Esophagus squamous epithelium (tissue), 5 donors: ENCODE measurements at regions not wholly inside any gene's neighbourhood (a gene's known extent, or its start where the extent isn't known, plus 50 kb on each side); places are given as distances from the start of the nearest gene placed in this dataset.

Source experiments
- DNase-seq: peaks from one replicate; lab custom pipeline; 2025; lab: John Stamatoyannopoulos, UW
- H3K27ac ChIP-seq, 4 donors: fragments of 200-600 bp; sonication (generic); one replicate each; pipeline ENCODE4 v1.5.1; 2016 to 2019; ENCODE audit warnings: mild to moderate bottlenecking in 1 of 4
- H3K27me3 ChIP-seq, 4 donors: fragments of 200-600 bp; sonication (generic); 1 replicate in 3 of 4; 2 replicates in 1 of 4; pipeline versions ENCODE4 v1.5.1 to v1.6.0; 2017 to 2021; ENCODE audit warnings: antibody characterized with exemption in 1 of 4
- H3K36me3 ChIP-seq, 3 donors: fragments of 200-600 bp; sonication (generic); one replicate each; pipeline ENCODE4 v1.5.1; 2016 to 2019
- H3K4me1 ChIP-seq, 3 donors: fragments of 200-600 bp; sonication (generic); one replicate each; pipeline ENCODE4 v1.5.1; 2017 to 2019
- H3K4me3 ChIP-seq, 4 donors: fragments of 200-600 bp; sonication (generic); 1 replicate in 3 of 4; 2 replicates in 1 of 4; pipeline ENCODE4 v1.5.1; 2016 to 2019; ENCODE audit warnings: mild to moderate bottlenecking in 2 of 4, moderate library complexity in 1 of 4
- H3K9me3 ChIP-seq, 3 donors: fragments of 200-600 bp; sonication (generic); one replicate each; pipeline ENCODE4 v1.5.1; 2016 to 2019
- POLR2A ChIP-seq, 4 donors: fragments of 450-650 bp; IDR thresholded peaks; one replicate each; pipeline ENCODE4 v1.6.1; 2017; ENCODE audit warnings: antibody characterized with exemption in 4 of 4, mild to moderate bottlenecking in 4 of 4, moderate library complexity in 3 of 4
- WGBS, 2 donors: methylation state at CpG; one replicate each; pipeline ENCODE4 v1.1.5; 2018; 5-methylcytosine and 5-hydroxymethylcytosine counted together
- intact Hi-C: fragments of 100-400 bp; cut with DNase I; formaldehyde crosslinking; loops from one replicate; pipeline ENCODE4 v1.15.0; 2022
- TF ChIP-seq, protein P1 (sequence below), 6 experiments: fragments of 450-650 bp in 4 of 6; fragments of 200-600 bp in 2 of 6; sonication (generic) in 2 of 6; IDR thresholded peaks; one replicate each; pipeline ENCODE4 v1.5.1; 2016 to 2019; ENCODE audit warnings: antibody characterized with exemption in 6 of 6, mild to moderate bottlenecking in 4 of 6, moderate library complexity in 4 of 6
- donor health status: DM: yes; HTN: yes; CAD: no.

DNA sequence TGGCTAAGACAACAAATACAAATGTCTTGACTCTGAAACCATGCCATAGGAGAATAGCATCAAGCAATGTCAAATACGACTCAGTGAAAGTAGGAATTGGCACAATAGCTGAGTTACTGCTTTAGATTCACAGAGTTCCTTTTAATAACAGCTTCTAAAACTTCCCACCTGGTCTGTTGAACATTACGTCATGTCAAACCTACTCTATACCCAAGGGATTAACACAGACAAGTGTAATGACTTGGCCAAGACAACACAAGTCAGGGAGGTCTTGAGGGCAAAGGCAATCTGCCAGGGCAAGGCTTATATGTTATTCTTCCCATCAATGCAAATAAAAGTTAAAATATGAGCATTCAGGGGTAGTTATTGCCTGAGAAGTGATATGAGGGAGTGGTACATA is 265.1 kb upstream of the PRDM1 start:
- H3K9me3 ChIP-seq, result no peaks in the 10 kb centered on the region
- H3K27ac ChIP-seq, result no peak overlapping the region
- 33 to 59% methylated on average over 2 of the region's 2 CpGs for WGBS, 2 donors
- no peaks in the 10 kb centered on the region for H3K36me3 ChIP-seq
- intact Hi-C loops, result no loop called here
- TF ChIP-seq POLR2A (IDR thresholded peaks at IDR 0.05), result no peak
- TF ChIP-seq, protein P1, sequence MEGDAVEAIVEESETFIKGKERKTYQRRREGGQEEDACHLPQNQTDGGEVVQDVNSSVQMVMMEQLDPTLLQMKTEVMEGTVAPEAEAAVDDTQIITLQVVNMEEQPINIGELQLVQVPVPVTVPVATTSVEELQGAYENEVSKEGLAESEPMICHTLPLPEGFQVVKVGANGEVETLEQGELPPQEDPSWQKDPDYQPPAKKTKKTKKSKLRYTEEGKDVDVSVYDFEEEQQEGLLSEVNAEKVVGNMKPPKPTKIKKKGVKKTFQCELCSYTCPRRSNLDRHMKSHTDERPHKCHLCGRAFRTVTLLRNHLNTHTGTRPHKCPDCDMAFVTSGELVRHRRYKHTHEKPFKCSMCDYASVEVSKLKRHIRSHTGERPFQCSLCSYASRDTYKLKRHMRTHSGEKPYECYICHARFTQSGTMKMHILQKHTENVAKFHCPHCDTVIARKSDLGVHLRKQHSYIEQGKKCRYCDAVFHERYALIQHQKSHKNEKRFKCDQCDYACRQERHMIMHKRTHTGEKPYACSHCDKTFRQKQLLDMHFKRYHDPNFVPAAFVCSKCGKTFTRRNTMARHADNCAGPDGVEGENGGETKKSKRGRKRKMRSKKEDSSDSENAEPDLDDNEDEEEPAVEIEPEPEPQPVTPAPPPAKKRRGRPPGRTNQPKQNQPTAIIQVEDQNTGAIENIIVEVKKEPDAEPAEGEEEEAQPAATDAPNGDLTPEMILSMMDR (IDR thresholded peaks at IDR 0.05), result no peak
- no peak for DNase-seq
- no peak overlapping the region for H3K4me3 ChIP-seq
- H3K27me3 ChIP-seq, result no peaks in the 10 kb centered on the region
- no peaks in the 10 kb centered on the region for H3K4me1 ChIP-seq

DNA sequence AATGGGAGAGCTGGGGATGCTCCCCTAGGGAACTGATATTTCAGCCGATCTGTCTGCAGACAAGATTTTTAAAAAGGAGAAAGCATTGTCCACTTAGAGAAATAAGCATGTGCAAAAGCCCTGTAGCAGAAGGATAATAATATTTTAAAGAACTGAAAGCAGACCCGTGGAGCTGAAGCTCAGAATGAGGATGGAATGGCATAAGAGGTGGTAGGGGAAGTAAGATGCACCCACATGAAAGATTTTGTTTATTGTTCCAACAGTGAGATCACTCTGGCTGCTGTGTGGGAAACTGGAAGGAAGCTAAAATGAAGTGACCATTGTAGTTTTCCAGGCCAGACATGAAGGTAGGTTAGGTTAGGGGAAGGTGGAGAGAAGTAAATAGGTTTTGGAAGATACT is 266.4 kb upstream of the PRDM1 start:
- Histone ChIP-seq H3K27ac (no peak overlapping the region), H3K9me3 (no peaks in the 10 kb centered on the region), H3K27me3 (no peaks in the 10 kb centered on the region), H3K4me1 (no peaks in the 10 kb centered on the region), H3K4me3 (no peak overlapping the region), H3K36me3 (no peaks in the 10 kb centered on the region)
- no peak for DNase-seq
- WGBS, 2 donors, result 66 to 80% methylated on average over 2 of the region's 2 CpGs
- no peak for TF ChIP-seq POLR2A (IDR thresholded peaks at IDR 0.05)
- TF ChIP-seq, protein P1 (IDR thresholded peaks at IDR 0.05), result no peak
- intact Hi-C loops, result no loop called here

DNA sequence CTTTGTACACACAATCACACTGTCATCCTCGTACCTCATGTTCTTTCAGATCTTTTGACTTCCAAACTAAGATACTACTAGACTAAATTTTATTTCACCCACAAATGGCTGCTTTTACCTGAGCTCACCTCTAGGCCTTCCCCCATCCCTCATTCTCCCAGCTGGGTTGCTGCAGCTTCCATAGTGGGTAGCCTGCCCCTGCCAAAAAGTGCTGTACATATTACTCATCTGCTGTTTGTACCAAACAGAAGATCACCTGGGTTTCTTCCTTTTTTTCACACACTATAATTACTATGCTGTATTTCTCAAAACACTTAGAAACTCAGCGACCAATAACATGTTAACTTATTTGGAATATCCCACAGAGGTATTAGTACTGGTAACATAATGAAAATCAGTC is 267.6 kb upstream of the PRDM1 start:
- no peak overlapping the region for H3K27ac ChIP-seq

DNA sequence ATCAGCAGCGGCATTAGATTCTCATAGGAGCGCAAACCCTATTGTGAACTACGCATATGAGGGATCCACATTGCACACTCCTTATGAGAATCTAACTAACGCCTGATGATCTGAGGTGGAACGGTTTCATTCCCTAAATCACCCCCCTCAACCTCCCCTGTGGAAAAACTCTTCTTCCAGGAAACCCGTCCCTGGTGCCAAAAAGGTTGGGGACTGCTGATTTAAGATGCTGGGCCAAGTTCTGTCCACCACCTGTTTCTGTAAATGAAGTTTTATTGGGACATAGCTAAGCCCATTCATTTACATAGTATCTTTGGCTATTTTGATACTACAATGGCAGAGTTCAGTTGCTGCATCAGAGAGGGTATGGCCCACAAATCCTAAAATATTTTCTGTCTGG is 268.2 kb upstream of the PRDM1 start:
- WGBS, 2 donors, result 90 to 94% methylated on average over 6 of the region's 6 CpGs
- H3K9me3 ChIP-seq, result no peaks in the 10 kb centered on the region
- no peak overlapping the region for H3K4me3 ChIP-seq
- intact Hi-C loops, result no loop called here
- H3K36me3 ChIP-seq, result no peaks in the 10 kb centered on the region
- DNase-seq, result no peak
- H3K27ac ChIP-seq, result no peak overlapping the region
- H3K27me3 ChIP-seq, result no peaks in the 10 kb centered on the region
- TF ChIP-seq POLR2A (IDR thresholded peaks at IDR 0.05), result no peak
- TF ChIP-seq, protein P1 (IDR thresholded peaks at IDR 0.05), result no peak
- H3K4me1 ChIP-seq, result no peaks in the 10 kb centered on the region

More for the DNA sequence above, 267.6 kb upstream of the PRDM1 start:
- intact Hi-C loops, result no loop called here
- no peak for DNase-seq
- 78 to 95% methylated on average over 2 of the region's 2 CpGs for WGBS, 2 donors
- Histone ChIP-seq H3K9me3 (no peaks in the 10 kb centered on the region), H3K4me1 (no peaks in the 10 kb centered on the region), H3K36me3 (no peaks in the 10 kb centered on the region), H3K27me3 (no peaks in the 10 kb centered on the region), H3K4me3 (no peak overlapping the region)
- no peak for TF ChIP-seq POLR2A (IDR thresholded peaks at IDR 0.05)
- TF ChIP-seq, protein P1 (IDR thresholded peaks at IDR 0.05), result no peak

DNA sequence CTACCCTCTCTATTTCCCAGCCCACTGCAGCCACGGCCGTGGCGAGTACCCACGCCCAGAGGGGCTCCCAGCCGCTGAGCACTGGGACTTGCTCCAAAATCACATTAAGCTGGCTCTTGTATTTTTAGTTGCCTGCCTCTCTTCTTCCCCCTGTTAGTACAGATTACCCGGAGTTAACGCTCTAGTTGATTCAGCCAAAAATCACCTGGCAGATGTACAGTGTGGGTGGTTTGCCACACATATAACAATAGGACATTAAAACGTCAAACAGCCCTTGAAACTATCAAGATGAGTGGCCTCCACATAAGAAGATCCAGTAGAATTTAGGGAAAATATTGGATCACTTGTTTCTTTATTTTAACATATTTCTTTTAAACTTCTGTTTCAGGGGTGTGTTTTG is 268.8 kb upstream of the PRDM1 start:
- H3K4me3 ChIP-seq, result no peak overlapping the region
- TF ChIP-seq, protein P1 (IDR thresholded peaks at IDR 0.05), result no peak
- no peak for TF ChIP-seq POLR2A (IDR thresholded peaks at IDR 0.05)
- H3K36me3 ChIP-seq, result no peaks in the 10 kb centered on the region
- no peaks in the 10 kb centered on the region for H3K4me1 ChIP-seq
- no peak overlapping the region for H3K27ac ChIP-seq
- no peaks in the 10 kb centered on the region for H3K9me3 ChIP-seq
- no peaks in the 10 kb centered on the region for H3K27me3 ChIP-seq
- intact Hi-C loops, result no loop called here
- DNase-seq, result no peak
- WGBS, 2 donors, result 37 to 57% methylated on average over 8 of the region's 8 CpGs
